Breast epithelium (tissue), 3 donors: ENCODE measurements at regions not wholly inside any gene's neighbourhood (a gene's known extent, or its start where the extent isn't known, plus 50 kb on each side); places are given as distances from the start of the nearest gene placed in this dataset.

Experiments used
- CTCF ChIP-seq, 3 donors: fragments of 450-650 bp; IDR thresholded peaks; one replicate each; pipeline ENCODE4 v1.5.1; 2016 to 2017; ENCODE audit warnings: antibody characterized with exemption in 3 of 3, mild to moderate bottlenecking in 3 of 3, moderate library complexity in 3 of 3
- POLR2A ChIP-seq: fragments of 450-650 bp; IDR thresholded peaks from one replicate; pipeline ENCODE4 v1.6.1; 2016; ENCODE audit warnings: antibody characterized with exemption, mild to moderate bottlenecking, moderate library complexity
- POLR2AphosphoS5 ChIP-seq, 3 donors: sonication (generic); formaldehyde crosslinking; IDR thresholded peaks; one replicate each; pipeline ENCODE4 v1.6.1; 2017; ENCODE audit warnings: antibody characterized with exemption in 3 of 3

GRCh38 chr6:40256224-40256623 lies 322.0 kb upstream of the MOCS1 start:
- no peak for TF ChIP-seq CTCF (IDR thresholded peaks at IDR 0.05)
- TF ChIP-seq POLR2AphosphoS5 (IDR thresholded peaks at IDR 0.05): no peak
- no peak for TF ChIP-seq POLR2A
